Endothelial cell of umbilical vein (primary cell): ENCODE measurements at regions not wholly inside any gene's neighbourhood (a gene's known extent, or its start where the extent isn't known, plus 50 kb on each side); places are given as distances from the start of the nearest gene placed in this dataset.

Source experiments
- BruUV-seq: library from RNA; stranded (reverse); fragments of 400-500 nt; replicated peaks from 2 replicates; lab custom pipeline; 2021; lab: Mats Ljungman, UMichigan
- CTCF ChIA-PET: fragments of 300-600, 350-600 bp; sonication (Branson Sonifier 250); formaldehyde crosslinking; loops from one replicate; lab custom pipeline; 2021; ENCODE audit warnings: antibody characterized with exemption, inconsistent platforms; lab: Charles Lee
- POLR2A ChIA-PET: fragments of 300-600, 350-600 bp; sonication (Branson Sonifier 250); formaldehyde crosslinking; loops from one replicate; lab custom pipeline; 2021; ENCODE audit warnings: antibody characterized with exemption, inconsistent platforms; lab: Charles Lee
- DNase-seq: peaks from one replicate; pipeline ENCODE4 v3.0.0-alpha.2; 2011; ENCODE audit warnings: low read depth, low spot score
- FAIRE-seq: peaks from 2 replicates; lab custom pipeline; 2011; peaks lifted over from hg19 to GRCh38; lab: Jason Lieb, UNC
- H2AFZ ChIP-seq: 2 replicates; pipeline ENCODE4 v1.6.0; 2012; ENCODE audit warnings: low read depth, low read length, control low read depth, inconsistent platforms
- H3K27ac ChIP-seq: 2 replicates; pipeline ENCODE4 v1.5.1; 2011; ENCODE audit warnings: low read depth, mild to moderate bottlenecking, control low read depth, low read length, moderate library complexity; ENCODE audit not compliant: insufficient read depth
- H3K27me3 ChIP-seq, 2 experiments: 2 replicates each; pipeline versions ENCODE4 v1.6.0 to v1.6.1; 2011; ENCODE audit warnings: low read length in 2 of 2, mixed read lengths in 1 of 2; ENCODE audit not compliant: control insufficient read depth in 2 of 2, insufficient read depth in 2 of 2
- H3K36me3 ChIP-seq, 2 experiments: 2 replicates in 1 of 2; 3 replicates in 1 of 2; pipeline ENCODE4 v1.5.1; 2011; ENCODE audit warnings: low read length in 2 of 2, mild to moderate bottlenecking in 1 of 2, moderate library complexity in 1 of 2; ENCODE audit not compliant: control insufficient read depth in 2 of 2, insufficient read depth in 2 of 2; ENCODE audit errors: extremely low read depth in 1 of 2
- H3K4me1 ChIP-seq: 3 replicates; pipeline ENCODE4 v1.5.1; 2011; ENCODE audit warnings: mild to moderate bottlenecking, low read length; ENCODE audit not compliant: control insufficient read depth, insufficient read depth; ENCODE audit errors: extremely low read depth
- H3K4me2 ChIP-seq: 2 replicates; pipeline ENCODE4 v1.6.1; 2011; ENCODE audit warnings: low read length, control low read depth, mixed read lengths; ENCODE audit not compliant: insufficient read depth
- H3K4me3 ChIP-seq, 3 experiments: fragments of 200-600 bp in 1 of 3; sonication (generic), shearing (Covaris generic) in 1 of 3; replicated peaks in 1 of 3; 2 replicates each; pipeline ENCODE4 v1.5.1; 2011 to 2016; ENCODE audit warnings: control low read depth in 3 of 3, low read length in 3 of 3, mild to moderate bottlenecking in 2 of 3, inconsistent platforms in 1 of 3, low read depth in 1 of 3, moderate library complexity in 1 of 3; ENCODE audit not compliant: insufficient read depth in 1 of 3
- H3K79me2 ChIP-seq: 2 replicates; pipeline ENCODE4 v1.6.0; 2012; ENCODE audit warnings: low read length, inconsistent platforms; ENCODE audit not compliant: control insufficient read depth, insufficient read depth
- H3K9ac ChIP-seq: replicated peaks from 2 replicates; pipeline ENCODE3; 2011; ENCODE audit warnings: low read length, control low read depth; ENCODE audit not compliant: insufficient read depth; ENCODE audit errors: extremely low read depth
- H3K9me1 ChIP-seq: replicated peaks from 3 replicates; pipeline ENCODE4 v1.6.0; 2011; ENCODE audit warnings: mild to moderate bottlenecking, low read length; ENCODE audit not compliant: control insufficient read depth, insufficient read depth; ENCODE audit errors: extremely low read depth
- H3K9me3 ChIP-seq: replicated peaks from 2 replicates; pipeline ENCODE4 v1.5.1; 2012; ENCODE audit warnings: low read length, inconsistent platforms; ENCODE audit not compliant: control insufficient read depth, insufficient read depth
- H4K20me1 ChIP-seq: replicated peaks from 2 replicates; pipeline ENCODE3; 2011; ENCODE audit warnings: mild to moderate bottlenecking, low read length; ENCODE audit not compliant: control insufficient read depth, insufficient read depth; ENCODE audit errors: extremely low read depth
- EZH2 ChIP-seq: IDR thresholded peaks from 2 replicates; pipeline ENCODE4 v1.6.1; 2012; ENCODE audit warnings: borderline replicate concordance, low read depth, mild to moderate bottlenecking, moderate library complexity, low read length, inconsistent platforms; ENCODE audit not compliant: severe bottlenecking
- FOS ChIP-seq: IDR thresholded peaks from 2 replicates; pipeline ENCODE4 v1.6.1; 2011; ENCODE audit warnings: mild to moderate bottlenecking, low read length, moderate library complexity, borderline replicate concordance; ENCODE audit not compliant: insufficient read depth
- GATA2 ChIP-seq: IDR thresholded peaks from 2 replicates; pipeline ENCODE4 v1.7.0; 2011; ENCODE audit warnings: low read depth, mild to moderate bottlenecking, moderate library complexity, mixed read lengths, low read length; ENCODE audit not compliant: insufficient read length, insufficient read depth
- JUN ChIP-seq: IDR thresholded peaks from 2 replicates; pipeline ENCODE4 v1.6.1; 2011; ENCODE audit warnings: borderline replicate concordance, low read depth; ENCODE audit not compliant: insufficient read length, insufficient read depth
- MYC ChIP-seq: IDR thresholded peaks from one replicate; pipeline ENCODE4 v1.6.1; 2011; ENCODE audit warnings: mild to moderate bottlenecking, low read depth, low read length
- POLR2A ChIP-seq: IDR thresholded peaks from 2 replicates; pipeline ENCODE4 v1.6.1; 2012; ENCODE audit warnings: low read depth, mild to moderate bottlenecking, control low read depth, low read length
- POLR2AphosphoS5 ChIP-seq: IDR thresholded peaks from 2 replicates; pipeline ENCODE4 v1.6.1; 2012; ENCODE audit warnings: low read depth, mild to moderate bottlenecking, control low read depth, low read length, moderate library complexity; ENCODE audit not compliant: insufficient read depth
- dilution Hi-C: fragments of 300-500 bp; cut with MboI; formaldehyde crosslinking; loops from one replicate; pipeline ENCODE4 v1.15.0; 2019; ENCODE audit warnings: low sequenced_read_pairs; ENCODE audit not compliant: extremely low pct_ligation_motif_present
- intact Hi-C: fragments of 100-400 bp; cut with micrococcal nuclease; formaldehyde crosslinking; loops from one replicate; pipeline ENCODE4 v1.10.0; 2022
- TF ChIP-seq, protein P1 (sequence below): IDR thresholded peaks from 2 replicates; pipeline ENCODE4 v1.6.1; 2011; ENCODE audit not compliant: insufficient read depth, insufficient read length
- TF ChIP-seq, protein P2 (sequence below), 2 donors: IDR thresholded peaks; 1 replicate in 1 of 2; 2 replicates in 1 of 2; pipeline ENCODE4 v1.5.1; 2011; ENCODE audit warnings: low read length in 2 of 2, mild to moderate bottlenecking in 2 of 2, moderate library complexity in 2 of 2, control low read depth in 1 of 2, inconsistent platforms in 1 of 2, low read depth in 1 of 2; ENCODE audit not compliant: insufficient read depth in 1 of 2; ENCODE audit errors: extremely low read depth in 1 of 2

GRCh38 chr12:60101715-60102114 lies 505.9 kb downstream of the SLC16A7 start:
- no peaks in the 10 kb centered on the region for H3K27me3 ChIP-seq
- no peak overlapping the region for H3K4me2 ChIP-seq
- no peaks in the 10 kb centered on the region for H3K9me1 ChIP-seq
- no peak overlapping the region for H2AFZ ChIP-seq
- no TSS peak for BruUV-seq
- no peak for DNase-seq
- H3K36me3 ChIP-seq = no peaks in the 10 kb centered on the region
- no peaks in the 10 kb centered on the region for H3K4me1 ChIP-seq
- no peak overlapping the region for H3K27ac ChIP-seq
- intact Hi-C loops (no loop called here), dilution Hi-C loops (no loop called here)
- FAIRE-seq = no peak
- H3K9me3 ChIP-seq = no peaks in the 10 kb centered on the region
- H3K9ac ChIP-seq = no peak overlapping the region
- no peak overlapping the region for H3K4me3 ChIP-seq
- no peak for TF ChIP-seq FOS
- no peak for TF ChIP-seq GATA2
- no peak for TF ChIP-seq POLR2AphosphoS5
- TF ChIP-seq MYC = no peak
- TF ChIP-seq, protein P1, sequence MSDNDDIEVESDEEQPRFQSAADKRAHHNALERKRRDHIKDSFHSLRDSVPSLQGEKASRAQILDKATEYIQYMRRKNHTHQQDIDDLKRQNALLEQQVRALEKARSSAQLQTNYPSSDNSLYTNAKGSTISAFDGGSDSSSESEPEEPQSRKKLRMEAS = no peak
- TF ChIP-seq JUN = no peak
- TF ChIP-seq POLR2A = no peak
- TF ChIP-seq EZH2 = no peak
- TF ChIP-seq, protein P2, sequence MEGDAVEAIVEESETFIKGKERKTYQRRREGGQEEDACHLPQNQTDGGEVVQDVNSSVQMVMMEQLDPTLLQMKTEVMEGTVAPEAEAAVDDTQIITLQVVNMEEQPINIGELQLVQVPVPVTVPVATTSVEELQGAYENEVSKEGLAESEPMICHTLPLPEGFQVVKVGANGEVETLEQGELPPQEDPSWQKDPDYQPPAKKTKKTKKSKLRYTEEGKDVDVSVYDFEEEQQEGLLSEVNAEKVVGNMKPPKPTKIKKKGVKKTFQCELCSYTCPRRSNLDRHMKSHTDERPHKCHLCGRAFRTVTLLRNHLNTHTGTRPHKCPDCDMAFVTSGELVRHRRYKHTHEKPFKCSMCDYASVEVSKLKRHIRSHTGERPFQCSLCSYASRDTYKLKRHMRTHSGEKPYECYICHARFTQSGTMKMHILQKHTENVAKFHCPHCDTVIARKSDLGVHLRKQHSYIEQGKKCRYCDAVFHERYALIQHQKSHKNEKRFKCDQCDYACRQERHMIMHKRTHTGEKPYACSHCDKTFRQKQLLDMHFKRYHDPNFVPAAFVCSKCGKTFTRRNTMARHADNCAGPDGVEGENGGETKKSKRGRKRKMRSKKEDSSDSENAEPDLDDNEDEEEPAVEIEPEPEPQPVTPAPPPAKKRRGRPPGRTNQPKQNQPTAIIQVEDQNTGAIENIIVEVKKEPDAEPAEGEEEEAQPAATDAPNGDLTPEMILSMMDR (IDR thresholded peaks at IDR 0.05; ENCODE audit: extremely low read depth in 1 of 2, insufficient read depth in 1 of 2, low read depth in 1 of 2, low read length in 2 of 2) = no peak
- ChIA-PET CTCF (no interaction called here), POLR2A (no interaction called here)
- H3K79me2 ChIP-seq = no peaks in the 10 kb centered on the region
- H4K20me1 ChIP-seq = no peaks in the 10 kb centered on the region
